Activated CD4-positive, alpha-beta T cell treated with anti-CD3 and anti-CD28 coated beads, Interleukin-2, amount 50 U/mL, for 1 hour (primary cell): ENCODE measurements at regions not wholly inside any gene's neighbourhood (a gene's known extent, or its start where the extent isn't known, plus 50 kb on each side); places are given as distances from the start of the nearest gene placed in this dataset.
"Not testable (repeated sequence)": the region's sequence is repeated elsewhere in the genome, so short reads cannot be mapped to it uniquely, and the experiment has no call there.

Experiments
- DNase-seq: peaks from one replicate; pipeline ENCODE4 v3.0.0-alpha.2; 2020

- DNase-seq: no peak
These were observed 147.2 kb downstream of the NDUFA12 start for GRCh38 chr12:94856324-94856723.

- DNase-seq: no peak
These were observed 147.6 kb downstream of the NDUFA12 start for GRCh38 chr12:94855853-94856252.

GRCh38 chr12:94851396-94852028 is 152.0 kb downstream of the NDUFA12 start:
- DNase-seq: no peak

GRCh38 chr12:94849411-94849976 is 154.0 kb downstream of the NDUFA12 start:
- DNase-seq: no peak

- no peak for DNase-seq
These were observed 154.5 kb downstream of the NDUFA12 start for GRCh38 chr12:94848966-94849365.

GRCh38 chr12:94845110-94845509 is 158.4 kb downstream of the NDUFA12 start:
- no peak for DNase-seq

GRCh38 chr12:94844452-94844851 is 159.0 kb downstream of the NDUFA12 start:
- DNase-seq: no peak

- DNase-seq: no peak
These were observed 161.4 kb downstream of the NDUFA12 start for GRCh38 chr12:94841904-94842610.

- no peak for DNase-seq
These were observed 162.3 kb downstream of the NDUFA12 start for GRCh38 chr12:94841177-94841576.

- DNase-seq: no peak
These were observed 164.2 kb downstream of the NDUFA12 start for GRCh38 chr12:94839347-94839746.

- DNase-seq: not testable (repeated sequence)
These were observed 166.4 kb downstream of the NDUFA12 start for GRCh38 chr12:94836952-94837670.

- DNase-seq: no peak
These were observed 169.4 kb downstream of the NDUFA12 start for GRCh38 chr12:94834036-94834625.

GRCh38 chr12:94832780-94833681 is 170.5 kb downstream of the NDUFA12 start:
- DNase-seq: no peak

GRCh38 chr12:94832105-94832504 is 171.4 kb downstream of the NDUFA12 start:
- no peak for DNase-seq

GRCh38 chr12:94831081-94831751 is 172.3 kb downstream of the NDUFA12 start:
- DNase-seq: no peak

- DNase-seq: no peak
These were observed 173.9 kb downstream of the NDUFA12 start for GRCh38 chr12:94829552-94829951.

- DNase-seq: no peak
These were observed 168.7 kb upstream of the TMCC3 start for GRCh38 chr12:94819011-94819410.

GRCh38 chr12:94817695-94818075 is 167.3 kb upstream of the TMCC3 start:
- DNase-seq: no peak

GRCh38 chr12:94817201-94817600 is 166.8 kb upstream of the TMCC3 start:
- DNase-seq: not testable (repeated sequence)

- DNase-seq: not testable (repeated sequence)
These were observed 166.4 kb upstream of the TMCC3 start for GRCh38 chr12:94816746-94817145.

- no peak for DNase-seq
These were observed 165.6 kb upstream of the TMCC3 start for GRCh38 chr12:94815958-94816357.

GRCh38 chr12:94815450-94815849 is 165.1 kb upstream of the TMCC3 start:
- no peak for DNase-seq
